SK-N-SH treated with all-trans-retinoic acid at 6 μM for 48 hours (cell line): ENCODE measurements at regions not wholly inside any gene's neighbourhood (a gene's known extent, or its start where the extent isn't known, plus 50 kb on each side); places are given as distances from the start of the nearest gene placed in this dataset.

Source experiments
- ATAC-seq: fragments of 200-7000 bp; cut with Tn5 transposase; 3 replicates; pipeline ENCODE4 v1.9.1; 2020; ENCODE audit warnings: mild to moderate bottlenecking, moderate library complexity
- ARNTL ChIP-seq: fragments of 450-650 bp; formaldehyde crosslinking; IDR thresholded peaks from 2 replicates; pipeline ENCODE4 v1.5.0; 2020; ENCODE audit warnings: low read depth, mild to moderate bottlenecking, moderate library complexity, borderline replicate concordance
- BACH2 ChIP-seq: fragments of 250-450 bp; sonication (Bioruptor Pico); IDR thresholded peaks from 2 replicates; pipeline ENCODE4 v1.9.0; 2021; ENCODE audit warnings: mild to moderate bottlenecking, borderline replicate concordance
- CSDC2 ChIP-seq: fragments of 250-450 bp; sonication (Bioruptor Pico); IDR thresholded peaks from 2 replicates; pipeline ENCODE4 v1.5.0; 2020; ENCODE audit warnings: mild to moderate bottlenecking, moderate library complexity
- CSRNP3 ChIP-seq: fragments of 250-450 bp; sonication (Bioruptor Pico); IDR thresholded peaks from 2 replicates; pipeline ENCODE4 v1.5.1; 2021; ENCODE audit warnings: mild to moderate bottlenecking, moderate library complexity
- ESRRG ChIP-seq: fragments of 250-450 bp; sonication (Bioruptor Pico); IDR thresholded peaks from 2 replicates; pipeline ENCODE4 v1.6.1; 2021; ENCODE audit warnings: mild to moderate bottlenecking
- GLIS3 ChIP-seq: fragments of 250-450 bp; sonication (Bioruptor Pico); IDR thresholded peaks from 2 replicates; pipeline ENCODE4 v1.5.0; 2020; ENCODE audit warnings: mild to moderate bottlenecking, moderate library complexity
- ISL1 ChIP-seq: fragments of 250-450 bp; sonication (Bioruptor Pico); IDR thresholded peaks from 2 replicates; pipeline ENCODE4 v2.1.2; 2022; ENCODE audit warnings: mild to moderate bottlenecking, moderate library complexity
- OSR1 ChIP-seq: fragments of 250-450 bp; sonication (Bioruptor Pico); IDR thresholded peaks from 2 replicates; pipeline ENCODE4 v1.8.0; 2022; ENCODE audit warnings: moderate library complexity, mild to moderate bottlenecking, inconsistent platforms
- POU6F1 ChIP-seq: fragments of 250-450 bp; sonication (Bioruptor Pico); IDR thresholded peaks from 2 replicates; pipeline ENCODE4 v1.8.0; 2021; ENCODE audit warnings: low read depth, mild to moderate bottlenecking, moderate library complexity, borderline replicate concordance
- PPARA ChIP-seq: fragments of 250-450 bp; sonication (Bioruptor Pico); IDR thresholded peaks from 2 replicates; pipeline ENCODE4 v1.5.0; 2020; ENCODE audit warnings: mild to moderate bottlenecking, borderline replicate concordance
- RARB ChIP-seq: fragments of 250-450 bp; sonication (Bioruptor Pico); IDR thresholded peaks from 2 replicates; pipeline ENCODE4 v1.8.0; 2021; ENCODE audit warnings: mild to moderate bottlenecking, moderate library complexity
- SNAI2 ChIP-seq: fragments of 250-450 bp; sonication (Bioruptor Pico); IDR thresholded peaks from 2 replicates; pipeline ENCODE4 v1.5.0; 2020; ENCODE audit warnings: mild to moderate bottlenecking, moderate library complexity
- TOX ChIP-seq: fragments of 250-450 bp; sonication (Bioruptor Pico); IDR thresholded peaks from 2 replicates; pipeline ENCODE4 v1.8.0; 2021; ENCODE audit warnings: mild to moderate bottlenecking, moderate library complexity, borderline replicate concordance
- TSHZ2 ChIP-seq: fragments of 250-450 bp; sonication (Bioruptor Pico); IDR thresholded peaks from 2 replicates; pipeline ENCODE4 v1.5.0; 2020; ENCODE audit warnings: mild to moderate bottlenecking, moderate library complexity
- ZC3H10 ChIP-seq: fragments of 250-450 bp; sonication (Bioruptor Pico); IDR thresholded peaks from 2 replicates; pipeline ENCODE4 v1.5.1; 2021; ENCODE audit warnings: mild to moderate bottlenecking, moderate library complexity
- ZFP3 ChIP-seq: fragments of 250-450 bp; sonication (Bioruptor Pico); IDR thresholded peaks from 2 replicates; pipeline ENCODE4 v1.5.0; 2020; ENCODE audit warnings: mild to moderate bottlenecking, moderate library complexity
- ZFP30 ChIP-seq: fragments of 450-650 bp; formaldehyde crosslinking; IDR thresholded peaks from 2 replicates; pipeline ENCODE4 v1.5.0; 2022; ENCODE audit warnings: mild to moderate bottlenecking, moderate library complexity
- ZNF565 ChIP-seq: fragments of 450-650 bp; formaldehyde crosslinking; conservative IDR thresholded peaks from 2 replicates; pipeline ENCODE4 v1.5.0; 2020; ENCODE audit warnings: low read depth, mild to moderate bottlenecking, moderate library complexity
- ZNF70 ChIP-seq: fragments of 450-650 bp; formaldehyde crosslinking; IDR thresholded peaks from 2 replicates; pipeline ENCODE4 v1.5.0; 2020; ENCODE audit warnings: mild to moderate bottlenecking, moderate library complexity
- ZNF8 ChIP-seq: fragments of 450-650 bp; formaldehyde crosslinking; IDR thresholded peaks from 2 replicates; pipeline ENCODE4 v1.5.0; 2020; ENCODE audit warnings: mild to moderate bottlenecking, moderate library complexity

DNA sequence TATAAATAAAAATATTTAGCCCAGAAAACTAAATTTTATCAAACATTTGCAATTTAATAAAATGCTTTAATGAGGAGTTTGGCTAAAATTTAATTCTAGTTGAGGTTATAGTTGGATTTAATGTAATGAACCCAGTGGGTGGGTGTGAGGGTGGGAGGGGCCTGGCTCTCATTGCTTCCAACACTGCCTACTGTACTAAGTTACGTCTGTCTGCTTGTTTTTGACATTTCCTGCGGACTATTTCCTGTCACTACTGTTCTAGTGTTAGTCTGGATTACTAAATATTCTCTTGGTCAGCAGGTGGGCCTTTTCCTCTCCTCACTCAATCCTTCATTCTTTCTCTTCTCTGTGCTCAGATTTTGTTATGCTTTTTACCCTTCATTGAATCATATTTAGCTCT, 82.5 kb upstream of the MAP3K7 start:
- TF ChIP-seq ZNF565 (CRISPR knock-in tag) (no peak), ZFP3 (CRISPR knock-in tag) (no peak), ISL1 (CRISPR knock-in tag) (no peak), ZFP30 (no peak), OSR1 (CRISPR knock-in tag) (no peak), ESRRG (CRISPR knock-in tag) (no peak), ZC3H10 (CRISPR knock-in tag) (no peak), TOX (CRISPR knock-in tag) (no peak), CSRNP3 (CRISPR knock-in tag) (no peak), POU6F1 (no peak), ARNTL (no peak)
- TF ChIP-seq, all 23 proteins: peak for 0
- ATAC-seq = no peak

GRCh38 chr6:90668141-90668540, 81.3 kb upstream of the MAP3K7 start:
- no peak for ATAC-seq
- no peak for TF ChIP-seq TOX (CRISPR knock-in tag)
- no peak for TF ChIP-seq ESRRG (CRISPR knock-in tag)
- TF ChIP-seq OSR1 (CRISPR knock-in tag) = no peak
- TF ChIP-seq GLIS3 (CRISPR knock-in tag) = no peak
- no peak for TF ChIP-seq ZC3H10 (CRISPR knock-in tag)
- no peak for TF ChIP-seq PPARA (CRISPR knock-in tag)
- TF ChIP-seq ZFP30 = no peak
- no peak for TF ChIP-seq ZNF70 (CRISPR knock-in tag)
- TF ChIP-seq CSDC2 (CRISPR knock-in tag) = no peak

- no peak for TF ChIP-seq POU6F1
- TF ChIP-seq ESRRG (CRISPR knock-in tag) = no peak
- no peak for TF ChIP-seq ZNF565 (CRISPR knock-in tag)
- TF ChIP-seq TSHZ2 (CRISPR knock-in tag) = no peak
- TF ChIP-seq TOX (CRISPR knock-in tag) = no peak
- no peak for TF ChIP-seq ZC3H10 (CRISPR knock-in tag)
- no peak for TF ChIP-seq GLIS3 (CRISPR knock-in tag)
- TF ChIP-seq PPARA (CRISPR knock-in tag) = no peak
- TF ChIP-seq ZFP3 (CRISPR knock-in tag) = no peak
- TF ChIP-seq SNAI2 (CRISPR knock-in tag) = no peak
- TF ChIP-seq, all 23 proteins: peak for 0
- no peak for ATAC-seq
These were observed 77.0 kb upstream of the MAP3K7 start for GRCh38 chr6:90663873-90664272.

GRCh38 chr6:90663106-90663505, 76.2 kb upstream of the MAP3K7 start:
- no peak for ATAC-seq
- TF ChIP-seq ZNF8 = no peak
- no peak for TF ChIP-seq GLIS3 (CRISPR knock-in tag)
- no peak for TF ChIP-seq CSRNP3 (CRISPR knock-in tag)
- no peak for TF ChIP-seq POU6F1
- no peak for TF ChIP-seq PPARA (CRISPR knock-in tag)
- TF ChIP-seq BACH2 (CRISPR knock-in tag) = no peak
- no peak for TF ChIP-seq CSDC2 (CRISPR knock-in tag)
- TF ChIP-seq SNAI2 (CRISPR knock-in tag) = no peak
- no peak for TF ChIP-seq ZFP3 (CRISPR knock-in tag)
- TF ChIP-seq ZNF565 (CRISPR knock-in tag) = no peak
- no peak for TF ChIP-seq ZFP30
- TF ChIP-seq TSHZ2 (CRISPR knock-in tag) = no peak
- no peak for TF ChIP-seq ZC3H10 (CRISPR knock-in tag)
- TF ChIP-seq RARB (CRISPR knock-in tag) = no peak
